GM20000 (cell line): ENCODE measurements at regions not wholly inside any gene's neighbourhood (a gene's known extent, or its start where the extent isn't known, plus 50 kb on each side); places are given as distances from the start of the nearest gene placed in this dataset.

Experiments used
- DNase-seq: peaks from one replicate; pipeline ENCODE4 v3.0.0; 2012; ENCODE audit warnings: low spot score
- CTCF ChIP-seq: IDR thresholded peaks from 2 replicates; pipeline ENCODE4 v1.5.1; 2012; ENCODE audit warnings: mild to moderate bottlenecking, control low read depth; ENCODE audit errors: extremely low read depth, missing control alignments

GRCh38 chr11:116595305-116595880, 177.4 kb downstream of the BUD13 start:
- TF ChIP-seq CTCF, result no peak

DNA sequence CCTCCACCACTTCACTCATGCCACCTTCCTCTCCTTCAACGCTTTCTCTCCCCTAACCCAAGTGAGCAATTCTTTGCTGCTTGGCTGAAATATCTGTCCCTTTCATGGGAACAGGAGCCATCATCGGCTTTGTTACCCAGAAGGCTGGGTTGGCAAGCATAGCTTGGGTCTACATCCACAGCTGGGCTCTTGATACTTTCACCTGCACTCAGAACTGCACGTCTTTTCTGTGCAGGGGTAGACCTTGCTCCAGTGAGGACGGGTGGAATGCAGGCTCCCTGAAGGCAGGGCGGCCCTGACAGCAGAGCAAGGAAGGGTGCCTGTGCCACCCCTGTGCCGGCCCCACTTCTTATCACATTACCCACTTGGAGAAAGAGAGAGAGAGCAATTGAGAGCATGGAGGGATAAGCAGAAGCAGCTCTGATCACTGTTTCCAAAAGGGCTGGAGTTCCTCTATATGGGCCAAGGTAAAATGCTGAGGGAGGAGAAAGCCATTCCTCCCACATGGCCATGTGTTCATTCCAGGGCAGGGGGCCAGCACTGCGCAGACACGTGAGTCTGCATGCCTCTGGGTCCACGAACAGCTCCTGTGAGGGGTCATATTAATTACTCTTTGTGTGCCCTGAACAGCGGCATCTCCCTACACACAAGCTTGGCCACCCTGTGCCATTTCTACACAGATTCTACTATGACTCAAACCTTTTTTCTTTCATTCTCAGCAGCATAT, 181.8 kb downstream of the BUD13 start:
- no peak for DNase-seq
- no peak for TF ChIP-seq CTCF

More at GRCh38 chr11:116595305-116595880, 177.4 kb downstream of the BUD13 start:
- no peak for DNase-seq

DNA sequence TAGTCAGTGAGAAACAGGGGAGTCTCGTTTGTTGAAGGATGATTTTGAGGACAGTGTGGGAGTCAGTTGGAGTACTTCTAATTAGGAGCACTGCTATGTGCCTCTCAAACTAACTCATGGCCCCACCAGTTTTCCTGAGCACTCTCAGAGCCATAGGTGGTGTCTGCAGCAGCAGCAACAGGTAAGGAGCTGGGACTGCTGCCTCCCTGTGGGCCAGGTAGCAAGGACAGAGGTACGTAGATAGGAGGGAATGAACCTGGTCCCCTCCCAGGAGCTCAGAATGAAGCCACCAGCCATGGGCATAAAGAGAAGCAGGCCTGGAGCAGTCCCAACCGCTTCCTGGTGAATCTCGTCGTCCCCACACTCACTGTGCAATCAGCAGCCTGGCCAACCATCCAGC, 183.4 kb downstream of the BUD13 start:
- no peak for TF ChIP-seq CTCF
- DNase-seq, result no peak

DNA sequence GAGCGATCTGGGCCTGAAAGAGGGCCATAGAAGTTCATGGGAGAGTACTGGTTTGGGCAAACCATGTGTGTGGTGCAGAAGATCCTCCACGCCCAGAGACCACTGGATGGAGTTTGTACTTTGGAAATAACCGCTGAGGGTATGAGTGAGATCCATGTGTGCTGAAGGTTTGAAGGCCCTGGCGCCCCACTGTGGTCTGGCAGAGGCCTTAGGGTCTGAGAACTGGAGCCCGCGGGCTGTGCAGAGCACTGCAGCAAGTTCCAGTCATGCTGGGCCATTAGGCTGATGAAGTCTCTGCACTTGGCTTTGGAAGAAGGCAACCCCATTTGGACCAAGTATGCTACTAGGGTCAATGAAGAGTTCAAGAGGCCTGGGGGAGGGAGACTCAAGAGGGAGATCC, 186.4 kb downstream of the BUD13 start:
- no peak for TF ChIP-seq CTCF
- DNase-seq, result no peak

DNA sequence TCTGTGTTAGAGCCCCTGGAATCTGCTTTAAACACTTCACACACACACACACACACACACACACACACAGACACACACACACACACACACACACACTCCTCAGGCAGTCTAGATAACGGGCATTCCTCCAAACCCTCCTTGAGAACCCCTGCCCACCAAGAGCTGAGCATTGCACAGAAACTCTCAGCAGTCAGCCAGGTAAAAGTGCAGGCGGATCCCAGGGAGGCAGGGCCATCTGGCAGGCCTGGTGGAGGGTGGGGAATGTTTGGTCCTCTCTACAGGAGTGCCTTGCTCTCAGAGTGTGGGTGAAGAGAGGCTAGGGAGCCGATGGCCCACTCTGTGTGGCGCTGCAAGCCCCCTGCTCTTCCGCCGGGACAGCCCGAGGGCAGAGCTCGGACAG, 190.2 kb downstream of the BUD13 start:
- DNase-seq, result no peak
- TF ChIP-seq CTCF, result no peak

DNA sequence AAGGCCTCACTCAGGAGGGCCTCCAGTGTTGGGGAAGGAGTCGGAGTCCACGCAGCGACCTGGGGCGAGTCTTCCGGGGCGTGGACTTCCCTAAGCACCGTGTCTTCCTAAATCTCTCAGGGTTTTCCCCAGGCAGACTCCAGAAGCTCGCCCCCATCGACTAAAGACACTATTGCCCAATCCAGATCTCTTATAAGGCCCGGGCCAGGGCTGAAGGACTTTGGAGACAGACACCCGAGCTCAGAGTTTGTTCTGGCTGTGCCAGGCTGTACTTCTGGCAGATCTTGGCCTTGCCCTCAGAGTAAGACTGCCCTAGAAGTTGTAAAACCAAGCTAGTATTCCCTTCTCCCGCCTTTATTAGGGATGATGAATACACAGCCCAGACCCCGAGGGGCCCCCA, 191.4 kb downstream of the BUD13 start:
- no peak for TF ChIP-seq CTCF
- DNase-seq, result no peak

- DNase-seq, result no peak
- no peak for TF ChIP-seq CTCF
These were observed 192.0 kb downstream of the BUD13 start for GRCh38 chr11:116580799-116581198.
